Peyer's patch (tissue), 4 donors: ENCODE measurements at regions not wholly inside any gene's neighbourhood (a gene's known extent, or its start where the extent isn't known, plus 50 kb on each side); places are given as distances from the start of the nearest gene placed in this dataset.

Source experiments
- POLR2A ChIP-seq, 2 donors: fragments of 450-650 bp; IDR thresholded peaks; one replicate each; pipeline ENCODE4 v1.5.1; 2017; ENCODE audit warnings: antibody characterized with exemption in 2 of 2, mild to moderate bottlenecking in 2 of 2, moderate library complexity in 2 of 2
- TF ChIP-seq, protein P1 (sequence below), 6 experiments: fragments of 450-650 bp in 4 of 6; fragments of 200-600 bp in 2 of 6; sonication (generic) in 1 of 6; IDR thresholded peaks; one replicate each; pipeline ENCODE4 v1.5.1; 2017 to 2019; ENCODE audit warnings: antibody characterized with exemption in 6 of 6, mild to moderate bottlenecking in 3 of 6, moderate library complexity in 1 of 6

DNA sequence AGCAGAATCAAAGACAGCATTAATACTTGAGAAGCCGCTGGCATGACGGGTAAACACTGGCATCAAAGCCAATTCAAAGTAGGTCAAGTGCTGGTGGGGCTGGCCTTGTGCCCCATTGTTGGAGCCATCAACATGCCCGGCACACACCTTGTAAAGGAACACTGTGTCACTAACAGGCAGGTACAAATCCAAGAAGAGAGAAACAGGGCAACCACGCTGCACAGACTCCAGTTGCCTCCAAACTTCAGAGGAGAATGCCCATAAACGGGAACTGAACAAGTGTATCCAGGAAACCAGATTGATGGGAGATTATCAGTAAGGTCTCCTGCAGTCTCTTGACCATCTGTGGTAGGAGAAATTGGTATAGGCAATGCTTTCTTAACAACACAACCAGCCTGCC is 127.0 kb upstream of the STXBP5 start:
- TF ChIP-seq, protein P1, sequence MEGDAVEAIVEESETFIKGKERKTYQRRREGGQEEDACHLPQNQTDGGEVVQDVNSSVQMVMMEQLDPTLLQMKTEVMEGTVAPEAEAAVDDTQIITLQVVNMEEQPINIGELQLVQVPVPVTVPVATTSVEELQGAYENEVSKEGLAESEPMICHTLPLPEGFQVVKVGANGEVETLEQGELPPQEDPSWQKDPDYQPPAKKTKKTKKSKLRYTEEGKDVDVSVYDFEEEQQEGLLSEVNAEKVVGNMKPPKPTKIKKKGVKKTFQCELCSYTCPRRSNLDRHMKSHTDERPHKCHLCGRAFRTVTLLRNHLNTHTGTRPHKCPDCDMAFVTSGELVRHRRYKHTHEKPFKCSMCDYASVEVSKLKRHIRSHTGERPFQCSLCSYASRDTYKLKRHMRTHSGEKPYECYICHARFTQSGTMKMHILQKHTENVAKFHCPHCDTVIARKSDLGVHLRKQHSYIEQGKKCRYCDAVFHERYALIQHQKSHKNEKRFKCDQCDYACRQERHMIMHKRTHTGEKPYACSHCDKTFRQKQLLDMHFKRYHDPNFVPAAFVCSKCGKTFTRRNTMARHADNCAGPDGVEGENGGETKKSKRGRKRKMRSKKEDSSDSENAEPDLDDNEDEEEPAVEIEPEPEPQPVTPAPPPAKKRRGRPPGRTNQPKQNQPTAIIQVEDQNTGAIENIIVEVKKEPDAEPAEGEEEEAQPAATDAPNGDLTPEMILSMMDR (IDR thresholded peaks at IDR 0.05) = no peak
- TF ChIP-seq POLR2A (IDR thresholded peaks at IDR 0.05) = no peak
